Smooth muscle cell (in vitro differentiated cells): ENCODE measurements at regions not wholly inside any gene's neighbourhood (a gene's known extent, or its start where the extent isn't known, plus 50 kb on each side); places are given as distances from the start of the nearest gene placed in this dataset.

Experiments used
- DNase-seq: peaks from one replicate; lab custom pipeline; 2025; ENCODE audit not compliant: unreplicated experiment; lab: John Stamatoyannopoulos, UW
- H2AFZ ChIP-seq: fragments of 200-600 bp; sonication (generic); 2 replicates; pipeline ENCODE4 v1.6.0; 2016; ENCODE audit warnings: antibody characterized with exemption, low read depth, mild to moderate bottlenecking
- H3F3A ChIP-seq: fragments of 200-600 bp; sonication (generic); 2 replicates; pipeline ENCODE4 v1.6.0; 2017; ENCODE audit warnings: antibody characterized with exemption, low read depth
- H3K27ac ChIP-seq: fragments of 200-600 bp; sonication (generic); 2 replicates; pipeline ENCODE4 v1.5.1; 2016; ENCODE audit warnings: low read depth, mild to moderate bottlenecking
- H3K27me3 ChIP-seq: fragments of 200-600 bp; sonication (generic); 2 replicates; pipeline ENCODE4 v1.6.1; 2016; ENCODE audit warnings: low read depth, mild to moderate bottlenecking
- H3K36me3 ChIP-seq: fragments of 200-600 bp; sonication (generic); 2 replicates; pipeline ENCODE4 v1.5.1; 2016; ENCODE audit warnings: low read depth
- H3K4me1 ChIP-seq: fragments of 200-600 bp; sonication (generic); 2 replicates; pipeline ENCODE4 v1.5.1; 2016; ENCODE audit warnings: low read depth
- H3K4me2 ChIP-seq: fragments of 200-600 bp; sonication (generic); 2 replicates; pipeline ENCODE4 v1.6.0; 2016; ENCODE audit warnings: mild to moderate bottlenecking
- H3K4me3 ChIP-seq: fragments of 200-600 bp; sonication (generic); 2 replicates; pipeline ENCODE4 v1.5.1; 2016; ENCODE audit warnings: mild to moderate bottlenecking
- H3K79me2 ChIP-seq: fragments of 200-600 bp; sonication (generic); 2 replicates; pipeline ENCODE4 v1.6.0; 2016; ENCODE audit warnings: low read depth, mild to moderate bottlenecking
- H3K9ac ChIP-seq: fragments of 200-600 bp; sonication (generic); 2 replicates; pipeline ENCODE4 v1.6.0; 2016; ENCODE audit warnings: low read depth
- H3K9me3 ChIP-seq: fragments of 200-600 bp; sonication (generic); replicated peaks from 2 replicates; pipeline ENCODE4 v1.5.1; 2016; ENCODE audit warnings: low read depth
- H4K20me1 ChIP-seq: fragments of 200-600 bp; sonication (generic); 2 replicates; pipeline ENCODE4 v1.6.0; 2016; ENCODE audit warnings: low read depth
- CTCF ChIP-seq: fragments of 200-600 bp; sonication (generic); IDR thresholded peaks from 2 replicates; pipeline ENCODE4 v1.5.1; 2017; ENCODE audit warnings: borderline replicate concordance, mild to moderate bottlenecking, antibody characterized with exemption; ENCODE audit not compliant: insufficient read depth, poor library complexity, severe bottlenecking
- WGBS: methylation state at CpG from one replicate; pipeline ENCODE4 v1.1.7; 2016; ENCODE audit warnings: low lambda C conversion rate; 5-methylcytosine and 5-hydroxymethylcytosine counted together

GRCh38 chr5:167780177-167780576 is 511.3 kb upstream of the WWC1 start:
- H3K4me1 ChIP-seq = no peaks in the 10 kb centered on the region
- H3K9me3 ChIP-seq = no peaks in the 10 kb centered on the region
- no peak overlapping the region for H3K27ac ChIP-seq
- 81% methylated on average over 6 of the region's 6 CpGs for WGBS
- no peaks in the 10 kb centered on the region for H3F3A ChIP-seq
- H3K79me2 ChIP-seq = no peaks in the 10 kb centered on the region
- H3K36me3 ChIP-seq = no peaks in the 10 kb centered on the region
- no peaks in the 10 kb centered on the region for H3K27me3 ChIP-seq
- H3K4me2 ChIP-seq = no peak overlapping the region
- H3K4me3 ChIP-seq = no peak overlapping the region
- no peaks in the 10 kb centered on the region for H4K20me1 ChIP-seq
- no peak for TF ChIP-seq CTCF
- no peak overlapping the region for H3K9ac ChIP-seq
- no peak for DNase-seq
- H2AFZ ChIP-seq = no peak overlapping the region

- DNase-seq = no peak
- no peaks in the 10 kb centered on the region for H4K20me1 ChIP-seq
- WGBS = 84% methylated on average over 9 of the region's 9 CpGs
- no peak overlapping the region for H3K4me2 ChIP-seq
- H3K4me1 ChIP-seq = no peaks in the 10 kb centered on the region
- H3K9ac ChIP-seq = no peak overlapping the region
- H3K27ac ChIP-seq = no peak overlapping the region
- H3K4me3 ChIP-seq = no peak overlapping the region
- no peaks in the 10 kb centered on the region for H3K27me3 ChIP-seq
- no peaks in the 10 kb centered on the region for H3K9me3 ChIP-seq
- H3K36me3 ChIP-seq = no peaks in the 10 kb centered on the region
- H3F3A ChIP-seq = no peaks in the 10 kb centered on the region
- H3K79me2 ChIP-seq = no peaks in the 10 kb centered on the region
- no peak for TF ChIP-seq CTCF
- no peak overlapping the region for H2AFZ ChIP-seq
Observed at GRCh38 chr5:167783145-167783817, 508.2 kb upstream of the WWC1 start.

- no peak overlapping the region for H3K9ac ChIP-seq
- H3K27ac ChIP-seq = no peak overlapping the region
- no peaks in the 10 kb centered on the region for H3K9me3 ChIP-seq
- no peaks in the 10 kb centered on the region for H3K36me3 ChIP-seq
- H3K4me2 ChIP-seq = no peak overlapping the region
- no peaks in the 10 kb centered on the region for H3K79me2 ChIP-seq
- H3K27me3 ChIP-seq = no peaks in the 10 kb centered on the region
- no peaks in the 10 kb centered on the region for H3F3A ChIP-seq
- H2AFZ ChIP-seq = no peak overlapping the region
- no peak for DNase-seq
- no peaks in the 10 kb centered on the region for H4K20me1 ChIP-seq
- H3K4me3 ChIP-seq = no peak overlapping the region
- TF ChIP-seq CTCF = no peak
- H3K4me1 ChIP-seq = no peaks in the 10 kb centered on the region
- 91% methylated on average over 2 of the region's 2 CpGs for WGBS
Observed at GRCh38 chr5:167785106-167785505, 506.3 kb upstream of the WWC1 start.

GRCh38 chr5:167785901-167786300 is 505.5 kb upstream of the WWC1 start:
- Histone ChIP-seq H3K79me2 (no peaks in the 10 kb centered on the region), H3K27me3 (no peaks in the 10 kb centered on the region), H3K4me1 (no peaks in the 10 kb centered on the region), H3K9ac (no peak overlapping the region), H3K4me3 (no peak overlapping the region), H3F3A (no peaks in the 10 kb centered on the region), H3K9me3 (no peaks in the 10 kb centered on the region), H3K4me2 (no peak overlapping the region), H2AFZ (no peak overlapping the region), H3K36me3 (no peaks in the 10 kb centered on the region), H4K20me1 (no peaks in the 10 kb centered on the region), H3K27ac (no peak overlapping the region)
- no peak for DNase-seq
- WGBS = 91% methylated on average over 1 of the region's 1 CpG
- TF ChIP-seq CTCF = no peak
